ENCODE measurements at regions not wholly inside any gene's neighbourhood (a gene's known extent, or its start where the extent isn't known, plus 50 kb on each side); places are given as distances from the start of the nearest gene placed in this dataset.

GRCh38 chr1:65606426-65606825 is 186.0 kb downstream of the LEPR start:
- Histone ChIP-seq H3K4me1 (ENCODE audit: insufficient read depth) (no peaks in the 10 kb centered on the region), H3F3A (replicated peaks; ENCODE audit: low read depth) (no peaks in the 10 kb centered on the region), H3K4me3 (no peak overlapping the region), H3K27me3 (ENCODE audit: insufficient read depth) (no peaks in the 10 kb centered on the region), H3K36me3 (ENCODE audit: insufficient read depth) (no peaks in the 10 kb centered on the region), H3K9me2 (ENCODE audit: insufficient read depth) (no peaks in the 10 kb centered on the region; the same call in 1 of the 2 replicates), H3K79me2 (replicated peaks; ENCODE audit: insufficient read depth) (no peaks in the 10 kb centered on the region), H3K27ac (ENCODE audit: low read depth) (no peak overlapping the region), H3K4me2 (no peak overlapping the region), H2AFZ (no peak overlapping the region), H4K20me1 (replicated peaks; ENCODE audit: insufficient read depth) (no peaks in the 10 kb centered on the region)
- Mint-ChIP-seq H3K4me3 (no peak overlapping the region), H3K9me3 (no peaks in the 10 kb centered on the region), H3K27ac (no peak overlapping the region), H3K27me3 (ENCODE audit: insufficient read depth, low read depth, poor library complexity) (no peaks in the 10 kb centered on the region), H3K36me3 (ENCODE audit: low read depth) (no peaks in the 10 kb centered on the region), H3K4me1 (no peaks in the 10 kb centered on the region)
- ATAC-seq (no peak), DNase-seq (ENCODE audit: low spot score) (no peak)
- no peak for TF ChIP-seq POLR2AphosphoS5 (IDR thresholded peaks at IDR 0.05; ENCODE audit: low read depth)
- TF ChIP-seq, protein P1, sequence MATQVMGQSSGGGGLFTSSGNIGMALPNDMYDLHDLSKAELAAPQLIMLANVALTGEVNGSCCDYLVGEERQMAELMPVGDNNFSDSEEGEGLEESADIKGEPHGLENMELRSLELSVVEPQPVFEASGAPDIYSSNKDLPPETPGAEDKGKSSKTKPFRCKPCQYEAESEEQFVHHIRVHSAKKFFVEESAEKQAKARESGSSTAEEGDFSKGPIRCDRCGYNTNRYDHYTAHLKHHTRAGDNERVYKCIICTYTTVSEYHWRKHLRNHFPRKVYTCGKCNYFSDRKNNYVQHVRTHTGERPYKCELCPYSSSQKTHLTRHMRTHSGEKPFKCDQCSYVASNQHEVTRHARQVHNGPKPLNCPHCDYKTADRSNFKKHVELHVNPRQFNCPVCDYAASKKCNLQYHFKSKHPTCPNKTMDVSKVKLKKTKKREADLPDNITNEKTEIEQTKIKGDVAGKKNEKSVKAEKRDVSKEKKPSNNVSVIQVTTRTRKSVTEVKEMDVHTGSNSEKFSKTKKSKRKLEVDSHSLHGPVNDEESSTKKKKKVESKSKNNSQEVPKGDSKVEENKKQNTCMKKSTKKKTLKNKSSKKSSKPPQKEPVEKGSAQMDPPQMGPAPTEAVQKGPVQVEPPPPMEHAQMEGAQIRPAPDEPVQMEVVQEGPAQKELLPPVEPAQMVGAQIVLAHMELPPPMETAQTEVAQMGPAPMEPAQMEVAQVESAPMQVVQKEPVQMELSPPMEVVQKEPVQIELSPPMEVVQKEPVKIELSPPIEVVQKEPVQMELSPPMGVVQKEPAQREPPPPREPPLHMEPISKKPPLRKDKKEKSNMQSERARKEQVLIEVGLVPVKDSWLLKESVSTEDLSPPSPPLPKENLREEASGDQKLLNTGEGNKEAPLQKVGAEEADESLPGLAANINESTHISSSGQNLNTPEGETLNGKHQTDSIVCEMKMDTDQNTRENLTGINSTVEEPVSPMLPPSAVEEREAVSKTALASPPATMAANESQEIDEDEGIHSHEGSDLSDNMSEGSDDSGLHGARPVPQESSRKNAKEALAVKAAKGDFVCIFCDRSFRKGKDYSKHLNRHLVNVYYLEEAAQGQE (IDR thresholded peaks at IDR 0.05; ENCODE audit: unreplicated experiment) = no peak

- Mint-ChIP-seq H3K27ac (no peak overlapping the region), H3K4me3 (no peak overlapping the region), H3K9me3 (no peaks in the 10 kb centered on the region), H3K36me3 (ENCODE audit: low read depth) (no peaks in the 10 kb centered on the region), H3K4me1 (no peaks in the 10 kb centered on the region), H3K27me3 (ENCODE audit: insufficient read depth, low read depth, poor library complexity) (no peaks in the 10 kb centered on the region)
- DNase-seq (ENCODE audit: low spot score) = no peak
- Histone ChIP-seq H4K20me1 (replicated peaks; ENCODE audit: insufficient read depth) (no peaks in the 10 kb centered on the region), H2AFZ (no peak overlapping the region), H3K4me2 (no peak overlapping the region), H3K79me2 (replicated peaks; ENCODE audit: insufficient read depth) (no peaks in the 10 kb centered on the region), H3K36me3 (ENCODE audit: insufficient read depth) (no peaks in the 10 kb centered on the region), H3F3A (replicated peaks; ENCODE audit: low read depth) (no peaks in the 10 kb centered on the region), H3K27ac (ENCODE audit: low read depth) (no peak overlapping the region), H3K4me1 (ENCODE audit: insufficient read depth) (no peaks in the 10 kb centered on the region), H3K27me3 (ENCODE audit: insufficient read depth) (no peaks in the 10 kb centered on the region), H3K4me3 (no peak overlapping the region), H3K9me2 (ENCODE audit: insufficient read depth) (no peaks in the 10 kb centered on the region; the same call in 1 of the 2 replicates)
- no peak for ATAC-seq
- TF ChIP-seq, protein P2, sequence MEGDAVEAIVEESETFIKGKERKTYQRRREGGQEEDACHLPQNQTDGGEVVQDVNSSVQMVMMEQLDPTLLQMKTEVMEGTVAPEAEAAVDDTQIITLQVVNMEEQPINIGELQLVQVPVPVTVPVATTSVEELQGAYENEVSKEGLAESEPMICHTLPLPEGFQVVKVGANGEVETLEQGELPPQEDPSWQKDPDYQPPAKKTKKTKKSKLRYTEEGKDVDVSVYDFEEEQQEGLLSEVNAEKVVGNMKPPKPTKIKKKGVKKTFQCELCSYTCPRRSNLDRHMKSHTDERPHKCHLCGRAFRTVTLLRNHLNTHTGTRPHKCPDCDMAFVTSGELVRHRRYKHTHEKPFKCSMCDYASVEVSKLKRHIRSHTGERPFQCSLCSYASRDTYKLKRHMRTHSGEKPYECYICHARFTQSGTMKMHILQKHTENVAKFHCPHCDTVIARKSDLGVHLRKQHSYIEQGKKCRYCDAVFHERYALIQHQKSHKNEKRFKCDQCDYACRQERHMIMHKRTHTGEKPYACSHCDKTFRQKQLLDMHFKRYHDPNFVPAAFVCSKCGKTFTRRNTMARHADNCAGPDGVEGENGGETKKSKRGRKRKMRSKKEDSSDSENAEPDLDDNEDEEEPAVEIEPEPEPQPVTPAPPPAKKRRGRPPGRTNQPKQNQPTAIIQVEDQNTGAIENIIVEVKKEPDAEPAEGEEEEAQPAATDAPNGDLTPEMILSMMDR (conservative IDR thresholded peaks at IDR 0.05; ENCODE audit: low read depth in 2 of 2) = no peak
- TF ChIP-seq CREB1 (CRISPR knock-in tag; IDR thresholded peaks at IDR 0.05; ENCODE audit: low read depth) = no peak
- no peak for TF ChIP-seq ZNF462 (CRISPR knock-in tag; IDR thresholded peaks at IDR 0.05)
- TF ChIP-seq EZH2phosphoT487 (IDR thresholded peaks at IDR 0.05; ENCODE audit: unreplicated experiment) = no peak
- no peak for TF ChIP-seq ZNF331 (CRISPR knock-in tag; IDR thresholded peaks at IDR 0.05; ENCODE audit: low read depth)
- no peak for TF ChIP-seq ZNF114 (CRISPR knock-in tag; IDR thresholded peaks at IDR 0.05)
- no peak for TF ChIP-seq POLR2AphosphoS5 (IDR thresholded peaks at IDR 0.05; ENCODE audit: low read depth)
Measured at GRCh38 chr1:65613884-65614283, 178.8 kb upstream of the PDE4B start.
